GM12872 (cell line): ENCODE measurements at regions not wholly inside any gene's neighbourhood (a gene's known extent, or its start where the extent isn't known, plus 50 kb on each side); places are given as distances from the start of the nearest gene placed in this dataset.

Source experiments
- TF ChIP-seq, protein P1 (sequence below): IDR thresholded peaks from 3 replicates; pipeline ENCODE4 v1.5.1; 2011; ENCODE audit warnings: low read depth, mild to moderate bottlenecking, low read length, moderate library complexity; ENCODE audit not compliant: insufficient read depth

DNA sequence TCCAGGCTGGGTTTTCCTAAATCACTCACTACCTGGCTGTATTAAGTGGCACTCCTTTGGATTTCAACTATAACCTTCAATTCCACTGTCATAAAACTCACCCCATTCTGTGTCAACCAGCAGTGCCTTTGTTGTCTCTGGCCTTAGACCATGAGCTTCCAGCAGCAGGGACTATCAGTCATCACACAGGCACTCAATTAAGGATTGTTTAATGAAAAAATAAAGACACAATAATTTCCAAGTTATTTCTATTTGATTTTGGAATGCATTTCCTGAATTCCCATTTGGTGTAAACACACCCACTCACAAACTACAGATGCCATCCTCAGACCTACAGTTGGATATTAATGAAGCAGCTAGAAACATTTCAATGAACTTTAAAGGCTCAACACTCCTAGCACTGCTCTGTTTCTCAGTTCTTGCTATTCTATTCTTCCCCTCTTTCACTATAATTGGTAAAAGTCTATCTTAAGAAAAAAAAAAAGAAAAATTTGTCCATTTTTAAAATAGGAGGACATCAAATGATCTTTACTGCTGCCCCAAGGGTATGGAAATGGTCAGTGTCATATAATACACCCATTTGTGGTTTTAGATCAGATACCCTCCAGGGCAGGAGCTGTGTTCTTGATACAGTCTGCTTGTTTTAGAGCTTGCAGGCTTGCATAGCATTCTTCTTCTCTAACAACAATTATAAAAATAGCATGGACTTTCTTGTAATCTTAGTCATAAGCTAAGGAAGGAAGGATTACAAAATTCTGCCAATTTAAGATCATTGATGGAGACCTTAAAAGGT lies 156.4 kb downstream of the PTGER3 start:
- TF ChIP-seq, protein P1, sequence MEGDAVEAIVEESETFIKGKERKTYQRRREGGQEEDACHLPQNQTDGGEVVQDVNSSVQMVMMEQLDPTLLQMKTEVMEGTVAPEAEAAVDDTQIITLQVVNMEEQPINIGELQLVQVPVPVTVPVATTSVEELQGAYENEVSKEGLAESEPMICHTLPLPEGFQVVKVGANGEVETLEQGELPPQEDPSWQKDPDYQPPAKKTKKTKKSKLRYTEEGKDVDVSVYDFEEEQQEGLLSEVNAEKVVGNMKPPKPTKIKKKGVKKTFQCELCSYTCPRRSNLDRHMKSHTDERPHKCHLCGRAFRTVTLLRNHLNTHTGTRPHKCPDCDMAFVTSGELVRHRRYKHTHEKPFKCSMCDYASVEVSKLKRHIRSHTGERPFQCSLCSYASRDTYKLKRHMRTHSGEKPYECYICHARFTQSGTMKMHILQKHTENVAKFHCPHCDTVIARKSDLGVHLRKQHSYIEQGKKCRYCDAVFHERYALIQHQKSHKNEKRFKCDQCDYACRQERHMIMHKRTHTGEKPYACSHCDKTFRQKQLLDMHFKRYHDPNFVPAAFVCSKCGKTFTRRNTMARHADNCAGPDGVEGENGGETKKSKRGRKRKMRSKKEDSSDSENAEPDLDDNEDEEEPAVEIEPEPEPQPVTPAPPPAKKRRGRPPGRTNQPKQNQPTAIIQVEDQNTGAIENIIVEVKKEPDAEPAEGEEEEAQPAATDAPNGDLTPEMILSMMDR: no peak

DNA sequence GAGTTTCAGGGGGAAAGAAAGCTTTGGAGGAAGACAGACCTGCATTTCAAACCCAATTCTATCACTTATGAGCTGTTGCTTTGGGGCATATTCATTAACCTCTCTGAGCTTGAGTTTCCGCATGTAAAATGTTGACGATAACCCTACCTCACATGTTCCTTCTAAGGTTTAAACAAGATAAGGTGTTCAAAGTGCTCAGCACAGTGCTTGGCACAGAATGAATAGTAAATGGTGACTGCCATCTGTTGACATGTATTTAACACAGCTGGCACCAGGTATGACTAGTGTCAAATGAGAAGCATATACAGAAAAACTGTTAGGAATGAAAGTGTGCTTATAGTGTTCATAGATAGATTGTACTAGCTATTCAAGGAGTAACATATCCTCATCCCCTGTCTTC lies 155.5 kb downstream of the PTGER3 start:
- TF ChIP-seq, protein P1: no peak

DNA sequence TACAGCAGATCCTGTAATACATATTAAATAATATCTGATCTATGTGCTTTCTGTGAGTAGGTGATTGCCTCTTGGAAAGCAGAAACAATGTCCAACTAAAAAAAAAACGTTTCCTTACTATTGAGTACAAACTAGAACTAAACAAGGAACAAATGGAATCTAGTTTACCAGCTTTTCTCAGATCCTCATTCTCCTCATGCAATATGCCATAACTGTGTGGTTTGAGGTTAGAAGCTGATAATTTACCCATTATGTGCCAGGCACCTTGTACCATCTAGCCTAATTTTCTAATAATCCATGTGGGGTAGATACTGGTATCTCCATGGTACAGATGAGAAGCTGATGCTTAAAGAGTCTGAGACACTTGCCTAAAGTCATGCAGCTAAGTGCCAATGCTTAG lies 154.7 kb downstream of the PTGER3 start:
- TF ChIP-seq, protein P1: no peak

DNA sequence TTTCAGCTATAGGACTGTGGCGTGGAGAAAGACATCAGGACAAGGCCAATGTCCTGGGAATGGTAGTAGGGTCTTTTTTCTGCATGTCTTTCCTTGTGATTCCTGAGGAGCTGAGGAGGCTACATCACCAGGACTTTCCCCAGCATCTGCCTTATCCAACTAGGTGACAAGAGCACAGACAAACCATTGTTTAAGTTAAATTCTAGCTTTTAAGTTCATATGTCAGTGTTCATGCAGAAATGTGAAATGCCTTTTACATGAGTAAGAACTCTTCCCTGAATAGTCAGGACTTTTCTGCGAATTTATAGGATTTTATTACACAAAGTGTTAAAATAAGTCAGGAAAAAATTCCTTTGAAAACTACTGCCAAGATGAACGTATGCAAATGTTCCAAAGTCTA lies 154.2 kb downstream of the PTGER3 start:
- TF ChIP-seq, protein P1: no peak

DNA sequence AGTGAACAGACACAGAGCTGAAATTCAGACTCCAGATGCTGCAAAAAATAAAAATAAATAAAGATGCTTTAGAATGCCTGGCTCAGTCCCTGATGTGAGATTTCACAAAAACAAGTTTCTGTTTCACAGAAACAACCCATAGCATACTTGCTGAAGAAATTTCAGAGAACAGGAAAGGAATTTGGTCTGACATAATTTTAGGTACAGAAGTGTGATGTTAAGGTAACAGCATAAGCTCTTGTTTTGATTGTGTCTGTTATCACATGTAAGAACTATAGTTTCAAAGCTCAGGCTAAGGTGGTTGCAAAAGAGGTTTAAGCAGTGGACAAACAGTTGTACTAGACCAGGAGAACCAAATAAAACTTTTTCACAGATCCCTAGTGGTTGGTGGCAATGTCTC lies 152.1 kb downstream of the PTGER3 start:
- TF ChIP-seq, protein P1: no peak

DNA sequence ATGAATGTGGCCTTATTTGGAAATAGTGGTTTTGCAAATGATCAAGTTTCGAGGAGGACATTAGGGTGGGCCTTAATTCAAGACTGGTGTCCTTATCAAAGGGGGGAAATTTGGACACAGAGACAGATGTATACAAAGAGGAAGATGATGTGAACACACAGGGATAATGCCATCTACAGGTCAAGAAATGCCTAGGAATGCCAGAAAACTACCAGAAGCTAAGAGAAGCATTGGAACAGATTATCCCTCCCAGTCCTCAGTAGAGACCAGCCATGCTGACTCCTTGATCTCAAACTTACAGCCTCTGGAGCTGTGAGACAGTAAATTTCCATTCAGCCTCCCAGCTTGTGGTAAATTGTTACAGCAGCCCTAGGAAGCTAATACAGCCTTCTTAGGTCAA lies 151.4 kb downstream of the PTGER3 start:
- TF ChIP-seq, protein P1: peak; percentile 26; the same call in 1 of the 3 replicates

DNA sequence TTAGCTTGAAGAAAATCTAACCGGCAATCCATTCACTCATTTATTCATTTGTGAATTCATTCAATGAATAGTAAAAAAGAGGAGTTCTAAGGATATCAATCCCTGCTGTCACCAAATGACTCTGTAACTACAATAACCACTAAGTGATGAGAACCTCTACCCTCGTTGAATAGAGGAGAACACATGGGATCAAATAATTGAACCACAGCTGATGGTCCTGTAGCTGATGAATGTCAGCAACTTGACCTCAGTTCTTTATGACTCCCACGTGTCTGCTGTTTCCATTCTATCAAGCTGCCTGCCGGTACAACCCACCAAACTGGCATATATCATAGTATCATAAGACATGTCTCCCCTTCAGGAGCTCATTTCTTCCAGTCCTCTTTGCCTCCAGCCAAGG lies 150.3 kb downstream of the PTGER3 start:
- TF ChIP-seq, protein P1: no peak
